WERI-Rb-1 (cell line): ENCODE measurements at regions not wholly inside any gene's neighbourhood (a gene's known extent, or its start where the extent isn't known, plus 50 kb on each side); places are given as distances from the start of the nearest gene placed in this dataset.

Experiments
- DNase-seq: peaks from one replicate; pipeline ENCODE4 v3.0.0-alpha.2; 2020
- H3K27ac ChIP-seq: fragments of 250-450 bp; sonication (Bioruptor Pico); 2 replicates; pipeline ENCODE4 v1.5.1; 2020; ENCODE audit warnings: mild to moderate bottlenecking, moderate library complexity
- H3K27me3 ChIP-seq: fragments of 250-450 bp; sonication (Bioruptor Pico); 2 replicates; pipeline ENCODE4 v1.5.1; 2021; ENCODE audit warnings: mild to moderate bottlenecking, low read depth, moderate library complexity; ENCODE audit not compliant: insufficient read depth, severe bottlenecking
- H3K36me3 ChIP-seq: fragments of 250-450 bp; sonication (Bioruptor Pico); 2 replicates; pipeline ENCODE4 v1.5.1; 2020; ENCODE audit warnings: mild to moderate bottlenecking, moderate library complexity
- H3K4me3 ChIP-seq: 2 replicates; pipeline ENCODE4 v1.5.1; 2011; ENCODE audit warnings: low read depth, mild to moderate bottlenecking, control low read depth, low read length
- H3K9me3 ChIP-seq: fragments of 250-450 bp; sonication (Bioruptor Pico); 2 replicates; pipeline ENCODE4 v1.5.1; 2021; ENCODE audit warnings: mild to moderate bottlenecking, moderate library complexity; ENCODE audit not compliant: severe bottlenecking
- CTCF ChIP-seq: IDR thresholded peaks from 2 replicates; pipeline ENCODE4 v1.5.1; 2011; ENCODE audit warnings: low read depth, mild to moderate bottlenecking, control low read depth, inconsistent platforms, low read length

- no peak overlapping the region for H3K4me3 ChIP-seq
- DNase-seq, result no peak
- H3K9me3 ChIP-seq, result no peaks in the 10 kb centered on the region
- no peaks in the 10 kb centered on the region for H3K27me3 ChIP-seq
- TF ChIP-seq CTCF, result no peak
- no peak overlapping the region for H3K27ac ChIP-seq
- H3K36me3 ChIP-seq, result no peaks in the 10 kb centered on the region
Measured at GRCh38 chr13:90246687-90247345, 1100.7 kb upstream of the MIR17HG start.

GRCh38 chr13:90253806-90254205 is 1093.7 kb upstream of the MIR17HG start:
- H3K27me3 ChIP-seq, result no peaks in the 10 kb centered on the region
- DNase-seq, result no peak
- H3K4me3 ChIP-seq, result no peak overlapping the region
- no peaks in the 10 kb centered on the region for H3K9me3 ChIP-seq
- no peaks in the 10 kb centered on the region for H3K36me3 ChIP-seq
- no peak overlapping the region for H3K27ac ChIP-seq
- TF ChIP-seq CTCF, result no peak

- Histone ChIP-seq H3K4me3 (no peak overlapping the region), H3K36me3 (no peaks in the 10 kb centered on the region), H3K27me3 (no peaks in the 10 kb centered on the region), H3K27ac (no peak overlapping the region), H3K9me3 (no peaks in the 10 kb centered on the region)
- DNase-seq, result no peak
- no peak for TF ChIP-seq CTCF
Measured at GRCh38 chr13:90254437-90254836, 1093.0 kb upstream of the MIR17HG start.

GRCh38 chr13:90256746-90257145 is 1090.7 kb upstream of the MIR17HG start:
- no peaks in the 10 kb centered on the region for H3K27me3 ChIP-seq
- TF ChIP-seq CTCF, result no peak

GRCh38 chr13:90258129-90258528 is 1089.4 kb upstream of the MIR17HG start:
- no peak for TF ChIP-seq CTCF
- no peak for DNase-seq
- no peak overlapping the region for H3K27ac ChIP-seq
- no peaks in the 10 kb centered on the region for H3K36me3 ChIP-seq
- no peaks in the 10 kb centered on the region for H3K27me3 ChIP-seq
- H3K9me3 ChIP-seq, result no peaks in the 10 kb centered on the region
- H3K4me3 ChIP-seq, result no peak overlapping the region

More at GRCh38 chr13:90256746-90257145, 1090.7 kb upstream of the MIR17HG start:
- DNase-seq, result no peak
- Histone ChIP-seq H3K27ac (no peak overlapping the region), H3K9me3 (no peaks in the 10 kb centered on the region), H3K4me3 (no peak overlapping the region), H3K36me3 (no peaks in the 10 kb centered on the region)

GRCh38 chr13:90261343-90261742 is 1086.1 kb upstream of the MIR17HG start:
- Histone ChIP-seq H3K4me3 (no peak overlapping the region), H3K27me3 (no peaks in the 10 kb centered on the region)

More at GRCh38 chr13:90261343-90261742, 1086.1 kb upstream of the MIR17HG start:
- Histone ChIP-seq H3K36me3 (no peaks in the 10 kb centered on the region), H3K9me3 (no peaks in the 10 kb centered on the region), H3K27ac (no peak overlapping the region)
- no peak for TF ChIP-seq CTCF
- no peak for DNase-seq
